Activated CD8-positive, alpha-beta T cell treated with anti-CD3 and anti-CD28 coated beads for 36 hours (primary cell): ENCODE measurements at regions not wholly inside any gene's neighbourhood (a gene's known extent, or its start where the extent isn't known, plus 50 kb on each side); places are given as distances from the start of the nearest gene placed in this dataset.

ENCODE experiments used
- ATAC-seq: fragments of 200-7000 bp; cut with Tn5 transposase; one replicate; pipeline ENCODE4 v1.10.0; 2021; ENCODE audit warnings: mild to moderate bottlenecking, moderate library complexity
- CTCF ChIA-PET: fragments of 350-600 bp; sonication (Branson Sonifier 250); formaldehyde crosslinking; loops from one replicate; lab custom pipeline; 2021; ENCODE audit warnings: antibody characterized with exemption; lab: Charles Lee
- POLR2A ChIA-PET: fragments of 350-600 bp; sonication (Branson Sonifier 250); formaldehyde crosslinking; loops from one replicate; lab custom pipeline; 2021; ENCODE audit warnings: antibody characterized with exemption; lab: Charles Lee
- DNase-seq: peaks from one replicate; pipeline ENCODE4 v3.0.0-alpha.2; 2020
- H3K27ac Mint-ChIP-seq: one replicate; pipeline ENCODE4 v1.8.0; 2021; ENCODE audit warnings: mild to moderate bottlenecking, mixed read lengths
- H3K27me3 Mint-ChIP-seq: one replicate; pipeline ENCODE4 v1.8.0; 2021; ENCODE audit warnings: mixed read lengths
- H3K36me3 Mint-ChIP-seq: one replicate; pipeline ENCODE4 v1.8.0; 2021; ENCODE audit warnings: low read depth, mixed read lengths
- H3K4me1 Mint-ChIP-seq: one replicate; pipeline ENCODE4 v1.8.0; 2021; ENCODE audit warnings: low read depth, mixed read lengths
- H3K4me3 Mint-ChIP-seq: one replicate; pipeline ENCODE4 v1.8.0; 2021; ENCODE audit warnings: mild to moderate bottlenecking, moderate library complexity, mixed read lengths
- H3K9me3 Mint-ChIP-seq: one replicate; pipeline ENCODE4 v1.8.0; 2021; ENCODE audit warnings: mixed read lengths
- intact Hi-C: fragments of 100-400 bp; cut with micrococcal nuclease; formaldehyde crosslinking; loops from one replicate; pipeline ENCODE4 v1.10.0; 2022
- TF ChIP-seq, protein P1 (sequence below): fragments of 200-600 bp; IDR thresholded peaks from one replicate; pipeline ENCODE4 v1.8.0; 2022; ENCODE audit warnings: antibody characterized with exemption, mild to moderate bottlenecking

DNA sequence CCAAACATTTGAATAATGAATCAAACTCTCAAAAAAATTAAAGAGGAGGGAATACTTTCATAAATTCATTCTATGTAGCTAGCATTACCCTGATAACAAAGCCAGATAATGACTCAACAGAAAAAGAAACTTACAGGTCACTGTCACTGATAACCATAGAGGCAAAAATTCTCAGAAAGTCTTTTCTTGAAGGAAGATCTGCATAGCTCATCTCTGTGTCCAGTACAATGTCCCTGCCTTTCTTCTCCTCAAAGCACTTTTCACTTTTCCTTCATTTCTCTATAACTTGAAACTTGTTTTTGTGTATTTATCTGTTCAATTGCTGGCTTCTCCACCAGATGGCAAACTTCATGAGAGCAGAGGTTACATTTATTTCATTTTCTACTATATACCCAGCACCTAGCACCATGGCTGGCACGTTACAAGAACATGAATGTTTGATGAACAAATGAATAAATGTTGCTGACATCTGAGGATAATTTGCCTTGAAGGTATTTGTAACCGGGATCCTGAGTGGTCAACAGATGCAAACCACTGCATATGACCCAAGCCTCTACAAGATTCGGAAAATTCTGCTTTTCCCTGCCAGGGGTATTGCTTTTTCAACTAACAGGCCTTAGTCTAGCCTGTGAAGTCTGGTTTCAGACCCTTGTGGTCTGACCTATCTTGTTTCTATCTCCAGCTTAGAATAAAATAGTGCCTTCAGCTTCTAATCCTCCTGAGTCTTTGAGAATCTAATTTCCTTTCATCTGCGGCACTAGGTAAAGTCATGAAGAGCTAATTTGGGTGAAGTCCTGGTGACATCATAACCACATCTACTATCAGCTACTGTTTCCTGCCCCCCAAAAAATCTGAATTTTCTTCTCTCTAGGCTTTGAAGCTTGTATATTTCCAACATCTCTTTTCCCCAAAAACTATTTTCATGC lies 52.5 kb upstream of the ANTXR2 start:
- peaks cover 55% of the 10 kb centered on the region for H3K4me1 Mint-ChIP-seq
- ATAC-seq (peak; percentile 86), DNase-seq (peak; percentile 56)
- TF ChIP-seq, protein P1, sequence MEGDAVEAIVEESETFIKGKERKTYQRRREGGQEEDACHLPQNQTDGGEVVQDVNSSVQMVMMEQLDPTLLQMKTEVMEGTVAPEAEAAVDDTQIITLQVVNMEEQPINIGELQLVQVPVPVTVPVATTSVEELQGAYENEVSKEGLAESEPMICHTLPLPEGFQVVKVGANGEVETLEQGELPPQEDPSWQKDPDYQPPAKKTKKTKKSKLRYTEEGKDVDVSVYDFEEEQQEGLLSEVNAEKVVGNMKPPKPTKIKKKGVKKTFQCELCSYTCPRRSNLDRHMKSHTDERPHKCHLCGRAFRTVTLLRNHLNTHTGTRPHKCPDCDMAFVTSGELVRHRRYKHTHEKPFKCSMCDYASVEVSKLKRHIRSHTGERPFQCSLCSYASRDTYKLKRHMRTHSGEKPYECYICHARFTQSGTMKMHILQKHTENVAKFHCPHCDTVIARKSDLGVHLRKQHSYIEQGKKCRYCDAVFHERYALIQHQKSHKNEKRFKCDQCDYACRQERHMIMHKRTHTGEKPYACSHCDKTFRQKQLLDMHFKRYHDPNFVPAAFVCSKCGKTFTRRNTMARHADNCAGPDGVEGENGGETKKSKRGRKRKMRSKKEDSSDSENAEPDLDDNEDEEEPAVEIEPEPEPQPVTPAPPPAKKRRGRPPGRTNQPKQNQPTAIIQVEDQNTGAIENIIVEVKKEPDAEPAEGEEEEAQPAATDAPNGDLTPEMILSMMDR, result peak; percentile 74
- no peaks in the 10 kb centered on the region for H3K36me3 Mint-ChIP-seq
- no peaks in the 10 kb centered on the region for H3K27me3 Mint-ChIP-seq
- peak overlapping the region; percentile 30 for H3K4me3 Mint-ChIP-seq
- H3K27ac Mint-ChIP-seq, result peak overlapping the region; percentile 87
- intact Hi-C loops, result loop anchor here (1.0 to 10.0 kb wide), 6 partner anchors 29 to 211 kb away; partner anchors contain the start of gene ANTXR2
- ChIA-PET POLR2A (interaction anchor here (0.6 to 1.9 kb wide), 9 partner anchors 11 to 59 kb away, joined by 3 to 7 read pairs (median 3); partner anchors contain the start of gene ANTXR2), CTCF (interaction anchor here (0.5 to 5.1 kb wide), 29 partner anchors 11 to 219 kb away, joined by 3 to 153 read pairs (median 4); no protein-coding TSS in a partner anchor)
- no peaks in the 10 kb centered on the region for H3K9me3 Mint-ChIP-seq

DNA sequence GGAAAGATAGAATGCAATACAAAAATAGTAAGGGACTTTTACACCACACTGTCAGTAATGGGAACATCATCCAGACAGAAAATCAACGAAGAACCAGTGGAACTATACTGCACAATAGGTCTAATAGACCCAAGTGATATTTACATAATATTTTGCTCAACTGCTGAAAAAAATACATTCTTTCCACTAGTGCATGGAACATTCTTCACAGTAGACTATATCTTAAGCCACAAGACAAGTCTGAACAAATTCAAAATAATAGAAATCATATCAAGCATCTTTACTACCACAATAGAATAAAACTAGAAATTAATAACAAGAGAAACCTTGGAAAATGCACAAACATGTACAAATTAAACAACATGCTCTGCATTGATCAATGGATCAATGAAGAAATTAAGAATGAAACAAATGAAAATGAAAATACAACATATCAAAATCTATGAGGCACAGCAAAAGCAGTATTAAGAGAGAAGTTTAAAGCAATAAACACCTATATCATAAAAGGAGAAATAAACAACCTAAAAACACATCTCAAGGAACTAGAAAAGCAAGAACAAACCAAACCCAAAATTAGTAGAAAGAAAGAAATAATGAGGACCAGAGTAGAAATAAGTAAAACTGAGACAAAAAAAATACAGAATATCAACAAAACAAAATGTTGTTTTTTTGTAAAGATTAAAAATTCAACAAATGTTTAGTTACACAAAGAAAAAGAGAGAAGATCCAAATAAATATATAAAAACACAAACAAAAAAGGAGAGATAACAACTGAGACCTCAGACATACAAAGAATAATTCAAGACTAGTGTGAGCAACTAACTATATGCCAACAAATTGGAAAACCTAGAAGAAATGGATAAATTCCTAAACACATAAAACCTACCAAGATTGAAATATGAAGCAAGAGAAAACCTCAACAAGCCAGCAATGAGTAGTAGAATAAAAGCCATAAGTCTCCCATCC lies 51.5 kb upstream of the ANTXR2 start:
- ATAC-seq, result no peak
- H3K4me3 Mint-ChIP-seq, result peak overlapping the region; percentile 30

More for the DNA sequence above, 51.5 kb upstream of the ANTXR2 start:
- POLR2A ChIA-PET, result interaction anchor here (0.6 to 1.9 kb wide), 3 partner anchors 57 to 60 kb away, joined by 3 to 7 read pairs (median 5); no protein-coding TSS in a partner anchor
- Mint-ChIP-seq H3K9me3 (no peaks in the 10 kb centered on the region), H3K27ac (peak overlapping the region; percentile 87), H3K4me1 (peaks cover 51% of the 10 kb centered on the region), H3K27me3 (no peaks in the 10 kb centered on the region), H3K36me3 (no peaks in the 10 kb centered on the region)
- TF ChIP-seq, protein P1, result no peak
- CTCF ChIA-PET, result interaction anchor here (0.5 to 5.1 kb wide), 19 partner anchors 14 to 218 kb away, joined by 3 to 153 read pairs (median 7); no protein-coding TSS in a partner anchor
- no peak for DNase-seq
- intact Hi-C loops, result loop anchor here (1.0 to 10.0 kb wide), 5 partner anchors 48 to 210 kb away; partner anchors contain the start of gene ANTXR2
